ENCODE measurements at regions not wholly inside any gene's neighbourhood (a gene's known extent, or its start where the extent isn't known, plus 50 kb on each side); places are given as distances from the start of the nearest gene placed in this dataset.

DNA sequence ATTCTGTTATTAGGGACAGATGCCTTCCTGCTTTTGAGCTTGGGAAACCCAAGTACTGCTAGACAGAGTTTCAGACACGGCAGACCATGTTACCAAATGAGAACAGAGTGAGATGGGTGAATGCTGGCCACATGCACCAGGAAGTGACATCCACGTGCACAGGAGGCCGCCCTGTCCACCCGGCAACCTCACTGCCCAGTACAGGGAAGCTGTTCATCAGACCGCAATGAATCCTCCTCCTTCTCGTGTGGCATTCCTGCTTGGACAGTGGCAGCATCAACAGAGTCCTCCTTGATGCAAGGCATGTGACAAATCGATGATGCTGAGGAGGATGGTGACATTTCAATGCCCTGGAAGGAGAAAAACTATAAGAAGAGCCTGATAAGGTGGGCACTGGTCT lies 191.0 kb upstream of the SOX1 start:
- no peak overlapping the region for H3K4me3 Mint-ChIP-seq (ENCODE audit: unreplicated experiment)
- no peak for DNase-seq (ENCODE audit: low spot score)
- no peak overlapping the region for H3K27ac Mint-ChIP-seq (ENCODE audit: unreplicated experiment)

DNA sequence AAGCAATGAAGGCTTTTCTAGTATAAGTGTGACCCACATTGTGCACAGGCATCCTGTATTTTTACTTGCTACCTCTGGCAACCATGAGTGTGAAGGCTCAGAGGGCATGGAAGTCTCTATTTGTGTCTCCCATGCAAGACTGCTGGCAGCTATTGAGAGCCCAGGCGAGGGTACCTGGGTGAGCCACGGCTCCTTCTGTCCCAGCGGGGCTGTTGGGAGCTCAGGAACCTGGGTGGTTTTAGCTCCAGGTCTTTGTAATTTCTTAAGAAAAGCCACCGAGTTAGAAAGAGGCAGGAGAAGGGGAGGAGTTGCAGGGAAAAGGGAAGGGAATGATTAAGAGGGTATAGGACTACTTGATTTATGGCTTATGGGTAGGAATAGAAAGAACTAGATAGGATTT lies 190.4 kb upstream of the SOX1 start:
- TF ChIP-seq CTCF (IDR thresholded peaks at IDR 0.05; ENCODE audit: unreplicated experiment), result no peak
- H3K4me1 Mint-ChIP-seq (ENCODE audit: unreplicated experiment), result no peaks in the 10 kb centered on the region
- H3K9me3 Mint-ChIP-seq (ENCODE audit: unreplicated experiment), result no peaks in the 10 kb centered on the region
- no peak for DNase-seq (ENCODE audit: low spot score)
- H3K27ac Mint-ChIP-seq (ENCODE audit: unreplicated experiment), result no peak overlapping the region
- H3K27me3 Mint-ChIP-seq (ENCODE audit: unreplicated experiment), result no peaks in the 10 kb centered on the region
- H3K4me3 Mint-ChIP-seq (ENCODE audit: unreplicated experiment), result no peak overlapping the region
- H3K36me3 Mint-ChIP-seq (ENCODE audit: low read depth, unreplicated experiment), result no peaks in the 10 kb centered on the region

More for the DNA sequence above, 191.0 kb upstream of the SOX1 start:
- Mint-ChIP-seq H3K27me3 (ENCODE audit: unreplicated experiment) (no peaks in the 10 kb centered on the region), H3K9me3 (ENCODE audit: unreplicated experiment) (no peaks in the 10 kb centered on the region), H3K4me1 (ENCODE audit: unreplicated experiment) (no peaks in the 10 kb centered on the region), H3K36me3 (ENCODE audit: low read depth, unreplicated experiment) (no peaks in the 10 kb centered on the region)
- TF ChIP-seq CTCF (IDR thresholded peaks at IDR 0.05; ENCODE audit: unreplicated experiment), result no peak

DNA sequence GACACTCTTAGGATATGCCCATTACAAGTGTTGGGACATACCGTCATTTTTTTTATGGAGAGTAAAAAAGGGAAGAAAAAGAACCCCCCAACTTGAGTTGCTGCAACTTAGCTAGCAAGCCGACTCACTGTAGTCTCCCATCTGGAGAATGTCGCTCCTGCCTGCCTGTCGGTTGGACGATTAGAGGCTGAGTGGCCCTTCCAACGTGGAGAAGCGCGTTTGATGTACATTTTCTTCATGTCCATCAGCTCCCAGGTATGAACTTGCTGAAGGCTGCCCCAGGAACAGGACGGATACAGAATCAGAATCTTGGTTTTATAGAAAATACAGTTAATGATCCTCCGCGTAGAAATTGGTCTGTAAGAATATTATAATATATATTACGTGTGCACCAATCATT lies 189.0 kb upstream of the SOX1 start:
- Mint-ChIP-seq H3K27me3 (ENCODE audit: unreplicated experiment) (peaks cover 2% of the 10 kb centered on the region), H3K27ac (ENCODE audit: unreplicated experiment) (no peak overlapping the region), H3K36me3 (ENCODE audit: low read depth, unreplicated experiment) (no peaks in the 10 kb centered on the region), H3K9me3 (ENCODE audit: unreplicated experiment) (no peaks in the 10 kb centered on the region), H3K4me3 (ENCODE audit: unreplicated experiment) (no peak overlapping the region), H3K4me1 (ENCODE audit: unreplicated experiment) (no peaks in the 10 kb centered on the region)
- TF ChIP-seq CTCF (IDR thresholded peaks at IDR 0.05; ENCODE audit: unreplicated experiment), result no peak
- DNase-seq (ENCODE audit: low spot score), result no peak

GRCh38 chr13:111879719-111880118 lies 187.2 kb upstream of the SOX1 start:
- DNase-seq (ENCODE audit: low spot score), result no peak
- no peaks in the 10 kb centered on the region for H3K9me3 Mint-ChIP-seq (ENCODE audit: unreplicated experiment)
- no peaks in the 10 kb centered on the region for H3K4me1 Mint-ChIP-seq (ENCODE audit: unreplicated experiment)
- H3K36me3 Mint-ChIP-seq (ENCODE audit: low read depth, unreplicated experiment), result no peaks in the 10 kb centered on the region
- H3K27ac Mint-ChIP-seq (ENCODE audit: unreplicated experiment), result no peak overlapping the region
- no peak overlapping the region for H3K4me3 Mint-ChIP-seq (ENCODE audit: unreplicated experiment)
- TF ChIP-seq CTCF (IDR thresholded peaks at IDR 0.05; ENCODE audit: unreplicated experiment), result no peak
- peaks cover 2% of the 10 kb centered on the region for H3K27me3 Mint-ChIP-seq (ENCODE audit: unreplicated experiment)

GRCh38 chr13:111880185-111880584 lies 186.8 kb upstream of the SOX1 start:
- no peak for DNase-seq (ENCODE audit: low spot score)
- H3K4me3 Mint-ChIP-seq (ENCODE audit: unreplicated experiment), result no peak overlapping the region
- no peaks in the 10 kb centered on the region for H3K36me3 Mint-ChIP-seq (ENCODE audit: low read depth, unreplicated experiment)
- H3K9me3 Mint-ChIP-seq (ENCODE audit: unreplicated experiment), result no peaks in the 10 kb centered on the region
- no peak for TF ChIP-seq CTCF (IDR thresholded peaks at IDR 0.05; ENCODE audit: unreplicated experiment)
- peaks cover 2% of the 10 kb centered on the region for H3K27me3 Mint-ChIP-seq (ENCODE audit: unreplicated experiment)
- no peaks in the 10 kb centered on the region for H3K4me1 Mint-ChIP-seq (ENCODE audit: unreplicated experiment)
- no peak overlapping the region for H3K27ac Mint-ChIP-seq (ENCODE audit: unreplicated experiment)

Measured in endothelial cell (in vitro differentiated cells).